Stimulated activated CD4-positive, alpha-beta T cell treated with anti-CD3 and anti-CD28 coated beads, TNF-alpha, amount 100 ng/mL, for 1 hour (primary cell): ENCODE measurements at regions not wholly inside any gene's neighbourhood (a gene's known extent, or its start where the extent isn't known, plus 50 kb on each side); places are given as distances from the start of the nearest gene placed in this dataset.
"Not testable (repeated sequence)": the region's sequence is repeated elsewhere in the genome, so short reads cannot be mapped to it uniquely, and the experiment has no call there.

Experiments used
- DNase-seq, 3 donors: peaks; one replicate each; pipeline ENCODE4 v3.0.0-alpha.2; 2020; ENCODE audit warnings: low read depth in 3 of 3, low spot score in 1 of 3

GRCh38 chr22:48782811-48783511 is 1044.7 kb downstream of the BRD1 start:
- DNase-seq = no peak

- DNase-seq = no peak
Measured at GRCh38 chr22:48782326-48782725, 1045.3 kb downstream of the BRD1 start.

GRCh38 chr22:48781868-48782267 is 1045.8 kb downstream of the BRD1 start:
- no peak for DNase-seq

- DNase-seq = no peak
Measured at GRCh38 chr22:48781391-48781790, 1046.3 kb downstream of the BRD1 start.

- DNase-seq = no peak
Measured at GRCh38 chr22:48780597-48781277, 1046.9 kb downstream of the BRD1 start.

GRCh38 chr22:48779661-48780596 is 1047.7 kb downstream of the BRD1 start:
- no peak for DNase-seq

GRCh38 chr22:48779211-48779643 is 1048.4 kb downstream of the BRD1 start:
- DNase-seq = no peak

GRCh38 chr22:48778308-48779195 is 1049.1 kb downstream of the BRD1 start:
- no peak for DNase-seq

GRCh38 chr22:48772286-48772907 is 1055.3 kb downstream of the BRD1 start:
- DNase-seq = no peak

GRCh38 chr22:48765595-48765994 is 1062.1 kb downstream of the BRD1 start:
- no peak for DNase-seq

- no peak for DNase-seq
Measured at GRCh38 chr22:48761546-48761945, 1066.1 kb downstream of the BRD1 start.

- DNase-seq = no peak
Measured at GRCh38 chr22:48760481-48761390, 1066.9 kb downstream of the BRD1 start.

GRCh38 chr22:48758881-48759875 is 1068.5 kb downstream of the BRD1 start:
- DNase-seq = no peak

GRCh38 chr22:48757985-48758561 is 1069.6 kb downstream of the BRD1 start:
- DNase-seq = no peak

- no peak for DNase-seq
Measured at GRCh38 chr22:48757581-48757980, 1070.1 kb downstream of the BRD1 start.

- not testable (repeated sequence) for DNase-seq
Measured at GRCh38 chr22:48757135-48757534, 1070.5 kb downstream of the BRD1 start.
